GM15510 (cell line): ENCODE measurements at regions not wholly inside any gene's neighbourhood (a gene's known extent, or its start where the extent isn't known, plus 50 kb on each side); places are given as distances from the start of the nearest gene placed in this dataset.
A peak's percentile ranks its signal among the peaks of the same experiment; 100 is the strongest.

ENCODE experiments used
- POLR2A ChIP-seq: IDR thresholded peaks from 3 replicates; pipeline ENCODE4 v1.6.1; 2011; ENCODE audit warnings: borderline replicate concordance; ENCODE audit not compliant: insufficient read length; ENCODE audit errors: extremely low read depth

- no peak for TF ChIP-seq POLR2A
These were observed 49.9 kb upstream of the WNT7B start for GRCh38 chr22:46026899-46027210.

- TF ChIP-seq POLR2A = no peak
These were observed 50.5 kb upstream of the WNT7B start for GRCh38 chr22:46027211-46028105.

GRCh38 chr22:46028106-46028991, 51.4 kb upstream of the WNT7B start:
- TF ChIP-seq POLR2A = no peak

GRCh38 chr22:46029036-46029435, 52.1 kb upstream of the WNT7B start:
- TF ChIP-seq POLR2A = no peak

GRCh38 chr22:46029574-46030200, 52.7 kb upstream of the WNT7B start:
- TF ChIP-seq POLR2A = no peak

- TF ChIP-seq POLR2A = no peak
These were observed 53.4 kb upstream of the WNT7B start for GRCh38 chr22:46030231-46030880.

- TF ChIP-seq POLR2A = no peak
These were observed 54.1 kb upstream of the WNT7B start for GRCh38 chr22:46031066-46031465.

GRCh38 chr22:46031557-46031956, 54.6 kb upstream of the WNT7B start:
- no peak for TF ChIP-seq POLR2A

GRCh38 chr22:46031965-46032851, 55.2 kb upstream of the WNT7B start:
- no peak for TF ChIP-seq POLR2A

GRCh38 chr22:46033256-46034200, 56.6 kb upstream of the WNT7B start:
- no peak for TF ChIP-seq POLR2A

GRCh38 chr22:46035380-46035741, 58.4 kb upstream of the WNT7B start:
- TF ChIP-seq POLR2A = no peak

- peak; percentile 92 for TF ChIP-seq POLR2A
These were observed 59.0 kb upstream of the WNT7B start for GRCh38 chr22:46035742-46036557.

- TF ChIP-seq POLR2A = no peak
These were observed 59.8 kb upstream of the WNT7B start for GRCh38 chr22:46036558-46037408.
